Sigmoid colon (tissue), 4 donors: ENCODE measurements at regions not wholly inside any gene's neighbourhood (a gene's known extent, or its start where the extent isn't known, plus 50 kb on each side); places are given as distances from the start of the nearest gene placed in this dataset.

Experiments
- CTCF ChIP-seq, 4 experiments: fragments of 450-650 bp in 3 of 4; fragments of 200-600 bp in 1 of 4; IDR thresholded peaks; one replicate each; pipeline ENCODE4 v1.5.1; 2016 to 2019; ENCODE audit warnings: antibody characterized with exemption in 4 of 4, mild to moderate bottlenecking in 3 of 4, moderate library complexity in 2 of 4
- POLR2A ChIP-seq, 2 donors: fragments of 450-650 bp; IDR thresholded peaks; one replicate each; pipeline ENCODE4 v1.6.1; 2016; ENCODE audit warnings: antibody characterized with exemption in 2 of 2, mild to moderate bottlenecking in 2 of 2, moderate library complexity in 2 of 2
- POLR2AphosphoS5 ChIP-seq, 4 donors: sonication (generic); formaldehyde crosslinking; IDR thresholded peaks; one replicate each; pipeline ENCODE4 v1.6.1; 2017; ENCODE audit warnings: antibody characterized with exemption in 4 of 4

GRCh38 chr7:149584009-149584408, 86.4 kb upstream of the ZNF746 start:
- TF ChIP-seq POLR2AphosphoS5 (IDR thresholded peaks at IDR 0.05) = no peak
- no peak for TF ChIP-seq CTCF (IDR thresholded peaks at IDR 0.05)
- TF ChIP-seq POLR2A (IDR thresholded peaks at IDR 0.05) = no peak
